ENCODE measurements at regions not wholly inside any gene's neighbourhood (a gene's known extent, or its start where the extent isn't known, plus 50 kb on each side); places are given as distances from the start of the nearest gene placed in this dataset.

GRCh38 chr7:29623973-29624372 is 60.3 kb downstream of the PRR15 start:
- TF ChIP-seq POLR2AphosphoS5 (IDR thresholded peaks at IDR 0.05; ENCODE audit: borderline replicate concordance, low read depth, low read length), result no peak
- TF ChIP-seq EZH2 (IDR thresholded peaks at IDR 0.05), result no peak
- no peak for TF ChIP-seq FOXP2 (optimal IDR thresholded peaks at IDR 0.05; ENCODE audit: control extremely low read depth, extremely low read length, insufficient read depth)

Measured in SK-N-MC (cell line).